Memory B cell (primary cell): ENCODE measurements at regions not wholly inside any gene's neighbourhood (a gene's known extent, or its start where the extent isn't known, plus 50 kb on each side); places are given as distances from the start of the nearest gene placed in this dataset.
"Not testable (repeated sequence)": the region's sequence is repeated elsewhere in the genome, so short reads cannot be mapped to it uniquely, and the experiment has no call there.

Experiments used
- ATAC-seq: fragments of 150-1000 bp; cut with Tn5 transposase; 2 replicates; pipeline ENCODE4 v1.10.0; 2021; ENCODE audit warnings: low read depth, mild to moderate bottlenecking, moderate library complexity
- DNase-seq, 2 donors: peaks; one replicate each; pipeline ENCODE4 v3.0.0; 2022; ENCODE audit warnings: low spot score in 2 of 2
- H3K27ac Mint-ChIP-seq: one replicate; pipeline ENCODE4 v1.8.0; 2022; ENCODE audit warnings: mild to moderate bottlenecking, moderate library complexity, mixed read lengths
- H3K27me3 Mint-ChIP-seq: one replicate; pipeline ENCODE4 v1.8.0; 2022; ENCODE audit warnings: mixed read lengths
- H3K36me3 Mint-ChIP-seq: one replicate; pipeline ENCODE4 v1.8.0; 2022; ENCODE audit warnings: mild to moderate bottlenecking, mixed read lengths
- H3K4me1 Mint-ChIP-seq: one replicate; pipeline ENCODE4 v1.8.0; 2022; ENCODE audit warnings: mixed read lengths
- H3K4me3 Mint-ChIP-seq: one replicate; pipeline ENCODE4 v1.8.0; 2022; ENCODE audit warnings: mild to moderate bottlenecking, moderate library complexity, mixed read lengths
- H3K9me3 Mint-ChIP-seq: one replicate; pipeline ENCODE4 v1.8.0; 2022; ENCODE audit warnings: mixed read lengths

DNA sequence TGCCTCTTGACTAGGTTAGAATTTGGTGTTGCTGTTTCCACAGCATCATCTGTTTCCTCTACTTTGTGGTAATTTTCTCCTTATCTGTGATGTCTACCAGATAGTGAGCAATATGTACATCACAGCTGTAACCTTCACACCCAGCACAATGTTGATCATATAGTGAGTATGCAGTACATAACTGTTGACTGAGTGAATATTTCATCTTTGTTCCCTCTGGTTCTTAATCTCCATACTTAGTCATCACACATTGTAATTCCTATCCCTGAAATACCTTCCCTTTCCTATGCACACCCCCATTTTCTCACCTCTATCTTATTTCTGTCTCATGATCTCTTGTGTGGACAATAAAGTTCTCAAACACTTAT is 115.9 kb downstream of the KIF4B start:
- Mint-ChIP-seq H3K36me3 (no peaks in the 10 kb centered on the region), H3K9me3 (no peaks in the 10 kb centered on the region), H3K4me3 (no peak overlapping the region), H3K4me1 (no peaks in the 10 kb centered on the region), H3K27ac (no peak overlapping the region), H3K27me3 (peaks cover 10% of the 10 kb centered on the region)
- DNase-seq (no peak), ATAC-seq (no peak)

DNA sequence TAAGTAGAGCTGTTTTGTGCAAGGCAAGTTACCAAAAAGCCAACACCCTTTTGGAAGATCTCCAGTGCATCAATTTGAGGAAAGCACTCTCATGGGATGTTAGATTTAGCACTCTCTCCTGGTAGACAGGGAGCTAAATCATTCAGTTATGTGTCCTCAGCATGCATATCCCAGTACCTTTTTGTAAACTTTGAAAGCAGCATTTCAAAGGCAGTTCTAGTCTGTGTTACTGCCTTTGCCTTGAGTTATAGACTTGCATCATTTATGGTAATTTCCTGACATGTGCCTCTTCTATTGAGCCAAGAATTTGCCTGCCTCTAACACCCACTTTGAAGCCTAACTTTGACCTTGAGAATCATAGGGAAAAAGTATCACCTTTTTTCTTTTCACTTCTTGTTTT is 120.6 kb downstream of the KIF4B start:
- ATAC-seq (no peak), DNase-seq (no peak)
- Mint-ChIP-seq H3K4me1 (no peaks in the 10 kb centered on the region), H3K36me3 (no peaks in the 10 kb centered on the region), H3K4me3 (no peak overlapping the region), H3K27ac (no peak overlapping the region), H3K27me3 (peaks cover 6% of the 10 kb centered on the region), H3K9me3 (no peaks in the 10 kb centered on the region)

DNA sequence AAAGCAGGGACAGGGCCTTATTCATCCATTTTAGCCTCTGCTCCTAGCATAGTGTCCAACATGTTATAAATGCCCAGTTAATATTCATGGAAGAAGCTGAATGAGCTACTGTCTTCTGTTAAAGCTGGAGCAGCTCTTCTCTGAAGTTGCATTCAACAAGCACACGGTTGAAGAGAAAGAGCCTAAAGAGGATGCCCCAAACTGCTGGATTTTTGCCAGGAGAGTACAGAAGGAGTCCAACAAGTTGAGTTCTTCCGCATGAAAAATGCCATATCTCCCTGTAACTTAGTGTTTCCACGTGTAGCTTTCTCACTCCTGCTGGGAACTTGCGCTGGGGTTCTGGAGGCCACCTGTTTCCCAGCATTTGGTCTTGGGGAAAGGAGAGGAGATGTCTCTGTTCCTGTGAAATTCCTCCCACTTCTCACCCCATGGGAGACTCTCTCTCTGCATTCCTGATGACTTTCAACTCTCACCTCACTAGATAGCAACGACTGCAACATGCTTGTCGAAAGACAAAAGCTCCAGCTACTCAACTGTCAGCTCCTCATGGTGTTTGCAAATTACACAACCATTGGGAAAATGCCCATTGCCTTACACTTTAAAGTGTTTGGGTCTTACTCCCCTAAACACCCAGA is 122.8 kb downstream of the KIF4B start:
- H3K27me3 Mint-ChIP-seq, result peaks cover 10% of the 10 kb centered on the region
- H3K9me3 Mint-ChIP-seq, result no peaks in the 10 kb centered on the region
- ATAC-seq, result no peak
- H3K4me1 Mint-ChIP-seq, result peaks cover 2% of the 10 kb centered on the region
- no peaks in the 10 kb centered on the region for H3K36me3 Mint-ChIP-seq
- no peak for DNase-seq
- H3K27ac Mint-ChIP-seq, result no peak overlapping the region
- no peak overlapping the region for H3K4me3 Mint-ChIP-seq

DNA sequence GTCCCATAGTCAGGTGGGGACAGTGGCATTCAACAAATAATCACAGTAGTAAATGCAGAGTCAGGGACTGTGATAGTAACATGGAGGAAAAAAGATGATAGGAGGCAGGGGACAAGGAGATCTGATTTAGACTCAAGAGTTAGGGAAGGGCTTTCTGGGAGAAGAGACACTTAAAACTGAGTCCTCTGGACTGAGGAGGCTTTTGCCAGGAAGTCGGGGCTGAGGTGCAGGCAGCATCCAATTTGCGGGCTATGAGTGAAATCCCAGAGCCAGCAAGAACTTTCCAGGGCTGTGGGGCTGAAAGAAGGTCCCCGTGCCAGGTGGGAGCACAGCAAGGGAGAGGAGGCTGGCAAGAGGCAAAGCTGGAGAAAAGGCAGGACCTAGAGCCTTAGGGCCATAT is 124.1 kb downstream of the KIF4B start:
- DNase-seq (no peak), ATAC-seq (no peak)
- Mint-ChIP-seq H3K27me3 (peaks cover 8% of the 10 kb centered on the region), H3K36me3 (no peaks in the 10 kb centered on the region), H3K27ac (no peak overlapping the region), H3K9me3 (no peaks in the 10 kb centered on the region), H3K4me3 (no peak overlapping the region), H3K4me1 (peaks cover 2% of the 10 kb centered on the region)

DNA sequence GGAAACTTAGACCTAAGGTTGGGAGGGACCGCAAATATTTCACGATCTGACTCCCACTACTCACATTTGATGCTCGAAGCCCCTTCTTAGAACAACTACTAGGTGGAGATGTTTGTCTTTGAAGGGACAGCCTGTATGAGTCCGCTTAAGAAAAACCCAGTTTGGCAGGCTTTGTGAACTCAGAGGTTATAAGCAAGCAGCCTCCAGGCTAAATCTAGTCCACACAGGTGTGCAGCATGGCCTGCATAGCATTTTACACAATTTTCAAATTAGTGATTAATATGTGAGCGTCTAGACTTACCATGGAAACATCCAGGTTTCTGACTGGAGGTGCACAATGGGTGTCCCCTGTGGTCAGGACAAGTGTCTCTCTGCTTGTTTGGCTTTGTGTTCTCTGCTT is 127.1 kb downstream of the KIF4B start:
- H3K9me3 Mint-ChIP-seq, result no peaks in the 10 kb centered on the region
- no peak for DNase-seq
- H3K27ac Mint-ChIP-seq, result no peak overlapping the region
- no peak for ATAC-seq
- H3K27me3 Mint-ChIP-seq, result peaks cover 8% of the 10 kb centered on the region
- H3K4me1 Mint-ChIP-seq, result peaks cover 2% of the 10 kb centered on the region
- no peak overlapping the region for H3K4me3 Mint-ChIP-seq
- no peaks in the 10 kb centered on the region for H3K36me3 Mint-ChIP-seq

DNA sequence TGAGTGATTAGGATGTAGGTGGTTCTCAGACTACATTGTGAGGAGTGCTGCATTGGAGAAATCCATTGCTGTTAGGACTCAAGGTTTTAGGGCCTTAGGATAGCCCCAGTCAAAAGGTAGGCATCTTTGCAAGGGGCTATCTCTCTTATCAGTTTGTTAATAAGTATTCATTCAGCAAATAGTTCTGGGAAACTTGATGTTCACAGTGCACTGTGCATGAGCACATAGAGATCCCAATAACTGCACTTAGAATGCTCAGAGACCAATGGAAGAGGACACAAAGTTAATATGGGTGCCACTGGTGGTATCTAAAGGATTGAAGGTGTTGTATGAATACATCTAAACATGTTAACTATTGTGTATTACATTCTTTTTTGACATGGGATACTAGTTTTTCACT is 131.4 kb downstream of the KIF4B start:
- peaks cover 1% of the 10 kb centered on the region for H3K27me3 Mint-ChIP-seq
- H3K9me3 Mint-ChIP-seq, result no peaks in the 10 kb centered on the region
- H3K27ac Mint-ChIP-seq, result no peak overlapping the region

DNA sequence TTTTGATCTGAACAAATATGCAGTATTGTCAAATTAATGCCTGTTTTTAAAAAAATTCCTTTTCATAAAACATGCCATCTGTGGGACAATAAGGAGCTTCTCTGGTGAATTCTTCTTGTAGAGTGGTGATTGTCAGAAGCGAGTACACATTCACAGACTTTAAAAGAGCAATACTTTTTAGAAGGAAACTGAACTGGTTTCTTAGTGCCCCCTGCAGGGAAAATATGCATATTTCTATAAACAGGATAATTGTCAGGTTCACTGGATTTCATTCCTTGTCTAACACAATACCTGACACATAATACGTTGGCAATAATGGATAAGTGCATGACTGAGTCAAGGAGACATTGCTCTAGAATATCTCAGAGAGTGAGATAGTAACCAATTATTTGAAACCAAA is 133.7 kb downstream of the KIF4B start:
- Mint-ChIP-seq H3K9me3 (no peaks in the 10 kb centered on the region), H3K36me3 (no peaks in the 10 kb centered on the region), H3K4me3 (no peak overlapping the region), H3K4me1 (peaks cover 7% of the 10 kb centered on the region), H3K27ac (no peak overlapping the region), H3K27me3 (peaks cover 1% of the 10 kb centered on the region)
- ATAC-seq, result no peak
- DNase-seq, result no peak

More for the DNA sequence above, 131.4 kb downstream of the KIF4B start:
- ATAC-seq (no peak), DNase-seq (no peak)
- peaks cover 2% of the 10 kb centered on the region for H3K4me1 Mint-ChIP-seq
- H3K4me3 Mint-ChIP-seq, result no peak overlapping the region
- no peaks in the 10 kb centered on the region for H3K36me3 Mint-ChIP-seq

DNA sequence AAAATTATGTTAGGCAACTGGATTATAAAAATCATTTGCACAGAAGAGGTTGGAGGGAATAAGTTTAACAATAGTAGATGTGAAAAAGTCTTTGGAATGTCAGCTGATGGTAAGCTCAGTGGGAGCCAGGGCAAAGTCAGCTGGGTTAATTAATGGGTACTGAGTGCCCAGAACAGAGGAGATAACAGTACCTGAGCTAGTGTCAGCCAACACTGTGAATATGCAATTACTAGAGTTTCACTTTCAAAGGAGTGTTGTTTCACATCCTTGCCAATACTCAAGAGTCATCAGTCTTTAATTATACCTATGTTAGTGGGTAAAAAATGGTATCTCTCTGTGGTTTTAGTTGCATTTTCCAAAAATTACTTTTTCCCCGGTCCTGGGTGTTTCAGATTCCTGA is 135.1 kb downstream of the KIF4B start:
- Mint-ChIP-seq H3K36me3 (no peaks in the 10 kb centered on the region), H3K9me3 (no peaks in the 10 kb centered on the region), H3K27me3 (peaks cover 1% of the 10 kb centered on the region), H3K4me3 (no peak overlapping the region), H3K4me1 (peaks cover 7% of the 10 kb centered on the region), H3K27ac (no peak overlapping the region)
- ATAC-seq (no peak), DNase-seq (no peak)

DNA sequence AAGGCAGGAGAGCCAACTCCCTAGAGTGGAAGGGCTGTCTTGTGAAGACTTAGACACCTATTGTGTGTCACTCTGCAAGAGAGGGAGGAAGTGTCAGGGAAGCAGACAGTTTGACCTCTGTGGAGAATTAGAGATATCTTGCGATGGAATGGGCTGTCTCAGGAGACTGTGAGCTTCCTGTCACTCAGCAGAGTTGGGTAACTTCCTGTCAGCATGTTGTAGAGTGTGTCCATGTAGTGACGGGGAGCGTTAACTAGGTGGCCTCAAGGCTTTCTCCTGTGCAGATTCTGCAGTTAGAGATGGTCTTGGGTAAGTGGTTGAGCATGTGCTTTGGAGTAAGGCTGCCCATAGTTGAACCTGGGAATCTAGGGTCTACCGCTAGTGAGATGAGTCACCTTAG is 136.5 kb downstream of the KIF4B start:
- Mint-ChIP-seq H3K27me3 (peaks cover 1% of the 10 kb centered on the region), H3K4me3 (no peak overlapping the region), H3K36me3 (no peaks in the 10 kb centered on the region), H3K27ac (no peak overlapping the region), H3K9me3 (no peaks in the 10 kb centered on the region), H3K4me1 (peaks cover 7% of the 10 kb centered on the region)
- DNase-seq (no peak), ATAC-seq (no peak)

DNA sequence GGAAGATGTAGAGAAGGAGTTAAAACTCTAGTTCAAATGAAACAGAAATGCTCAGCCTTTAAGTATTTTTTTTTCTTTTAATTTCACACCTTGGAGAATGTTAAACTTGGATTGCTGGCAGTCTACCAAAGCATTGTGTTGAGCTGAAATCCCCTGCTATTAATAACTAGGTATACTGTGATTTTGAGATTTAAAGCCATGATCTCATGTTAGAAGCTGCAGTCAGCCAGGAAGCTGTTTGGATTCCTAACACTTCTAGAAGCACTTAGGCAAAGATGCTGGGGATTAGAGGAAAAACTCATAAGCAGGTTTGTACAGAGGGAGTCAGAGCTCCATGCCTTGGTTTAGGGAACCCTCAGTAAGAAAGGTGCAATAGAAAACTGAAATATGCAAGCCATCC is 141.4 kb downstream of the KIF4B start:
- Mint-ChIP-seq H3K4me3 (no peak overlapping the region), H3K27ac (no peak overlapping the region), H3K9me3 (no peaks in the 10 kb centered on the region), H3K4me1 (peaks cover 5% of the 10 kb centered on the region), H3K36me3 (no peaks in the 10 kb centered on the region), H3K27me3 (no peaks in the 10 kb centered on the region)
- DNase-seq (no peak), ATAC-seq (no peak)

DNA sequence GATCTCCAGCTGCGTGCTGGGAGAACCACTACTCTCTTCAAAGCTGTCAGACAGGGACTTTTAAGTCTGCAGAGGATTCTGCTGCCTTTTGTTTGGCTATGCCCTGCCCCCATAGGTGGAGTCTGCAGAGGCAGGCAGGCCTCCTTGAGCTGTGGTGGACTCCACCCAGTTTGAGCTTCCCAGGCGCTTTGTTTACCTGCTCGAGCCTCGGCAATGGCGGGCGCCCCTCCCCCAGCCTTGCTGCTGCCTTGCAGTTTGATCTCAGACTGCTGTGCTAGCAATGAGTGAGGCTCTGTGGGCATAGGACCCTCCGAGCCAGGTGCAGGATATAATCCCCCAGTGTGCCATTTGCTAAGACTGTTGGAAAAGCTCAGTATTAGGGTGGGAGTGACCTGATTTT is 149.5 kb downstream of the KIF4B start:
- H3K4me3 Mint-ChIP-seq, H3K27ac Mint-ChIP-seq, H3K36me3 Mint-ChIP-seq, H3K4me1 Mint-ChIP-seq, DNase-seq, ATAC-seq, H3K9me3 Mint-ChIP-seq: not testable (repeated sequence)
- H3K27me3 Mint-ChIP-seq, result peaks cover 13% of the 10 kb centered on the region

DNA sequence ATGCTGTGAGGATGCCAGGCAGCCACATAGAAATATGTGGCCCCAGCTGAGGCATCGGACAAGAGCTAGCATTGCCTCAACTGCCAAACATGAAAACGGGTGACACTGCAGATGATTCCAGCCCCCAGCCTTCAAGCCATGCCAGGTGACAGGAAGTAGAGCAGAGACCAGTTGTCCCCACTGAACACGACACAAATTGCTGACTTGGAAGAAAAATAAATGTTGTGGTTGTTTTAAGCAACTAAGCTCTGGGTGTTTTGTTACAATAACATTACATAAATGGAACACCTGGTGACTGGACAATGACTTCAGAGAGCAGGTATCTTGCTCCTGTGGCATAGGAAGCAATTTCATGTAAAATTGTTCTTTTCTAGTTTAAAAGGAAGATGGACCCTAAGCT is 154.2 kb downstream of the KIF4B start:
- ATAC-seq, result no peak
- H3K36me3 Mint-ChIP-seq, result no peaks in the 10 kb centered on the region

DNA sequence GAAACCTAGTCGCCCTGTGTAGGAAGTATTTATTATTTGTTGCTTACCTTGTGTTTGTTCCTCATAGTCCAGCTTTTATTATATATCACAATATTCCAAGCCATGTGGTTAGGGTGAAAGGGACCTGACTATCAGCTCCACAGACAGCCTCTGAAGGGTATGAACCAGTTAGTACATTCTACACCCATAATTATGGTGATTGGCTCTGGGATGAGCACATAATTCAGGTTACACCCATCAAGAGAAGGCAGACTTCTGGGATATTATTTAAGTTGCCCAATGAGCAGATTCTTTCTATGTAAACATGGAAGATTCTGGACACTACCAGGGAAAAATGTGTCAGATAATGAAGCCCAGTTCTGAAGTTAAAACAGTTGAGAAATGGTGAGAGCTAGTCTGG is 168.0 kb downstream of the KIF4B start:
- Mint-ChIP-seq H3K4me3 (no peak overlapping the region), H3K27ac (no peak overlapping the region), H3K27me3 (no peaks in the 10 kb centered on the region), H3K4me1 (no peaks in the 10 kb centered on the region), H3K9me3 (peaks cover 13% of the 10 kb centered on the region), H3K36me3 (no peaks in the 10 kb centered on the region)
- DNase-seq (no peak), ATAC-seq (no peak)

More for the DNA sequence above, 154.2 kb downstream of the KIF4B start:
- peaks cover 10% of the 10 kb centered on the region for H3K27me3 Mint-ChIP-seq
- no peak overlapping the region for H3K4me3 Mint-ChIP-seq
- no peak overlapping the region for H3K27ac Mint-ChIP-seq
- H3K4me1 Mint-ChIP-seq, result no peaks in the 10 kb centered on the region
- DNase-seq, result no peak
- peaks cover 4% of the 10 kb centered on the region for H3K9me3 Mint-ChIP-seq

DNA sequence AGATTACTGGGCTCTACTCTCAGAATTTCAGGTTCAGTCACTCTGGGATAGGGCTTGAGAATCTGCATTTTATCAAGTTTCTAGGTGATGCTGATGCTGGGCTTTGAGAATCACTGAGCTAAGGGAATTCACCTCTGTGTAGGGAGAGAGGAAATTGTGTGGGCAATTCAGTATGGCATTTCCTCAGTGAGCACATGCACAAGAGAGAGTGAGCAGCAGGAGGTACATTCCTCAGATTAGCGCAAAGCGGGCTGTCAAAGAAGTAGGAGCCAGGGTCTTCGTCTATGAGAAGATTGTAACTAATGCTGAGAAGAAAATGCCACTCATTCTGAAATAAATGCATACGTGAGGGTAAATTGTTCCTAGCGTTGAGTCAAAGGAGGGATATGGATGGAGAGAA is 175.9 kb downstream of the KIF4B start:
- Mint-ChIP-seq H3K4me3 (no peak overlapping the region), H3K27me3 (peaks cover 10% of the 10 kb centered on the region), H3K36me3 (no peaks in the 10 kb centered on the region), H3K4me1 (no peaks in the 10 kb centered on the region), H3K9me3 (peaks cover 12% of the 10 kb centered on the region), H3K27ac (no peak overlapping the region)
- ATAC-seq (no peak), DNase-seq (no peak)

DNA sequence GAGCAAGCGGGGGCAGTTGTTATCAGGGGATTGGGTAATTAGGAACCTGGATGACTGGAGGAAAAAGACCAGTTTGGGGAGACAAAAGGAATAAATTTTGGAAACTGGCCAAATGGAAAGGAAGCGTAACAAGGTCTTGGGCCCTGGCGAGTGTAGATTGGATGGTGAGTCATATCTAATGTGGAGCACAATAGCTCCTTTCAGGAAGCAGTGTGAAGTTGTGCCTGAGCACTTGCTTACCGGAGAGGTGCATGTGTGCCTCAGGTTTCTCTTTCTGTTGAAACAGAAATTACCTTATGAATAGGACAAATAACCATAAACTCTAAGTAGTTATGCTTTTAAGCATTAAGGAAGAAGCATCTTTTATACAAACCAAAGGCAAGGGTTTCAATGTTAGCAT is 176.4 kb downstream of the KIF4B start:
- Mint-ChIP-seq H3K9me3 (peaks cover 12% of the 10 kb centered on the region), H3K4me1 (no peaks in the 10 kb centered on the region), H3K4me3 (no peak overlapping the region), H3K36me3 (no peaks in the 10 kb centered on the region), H3K27me3 (peaks cover 10% of the 10 kb centered on the region), H3K27ac (no peak overlapping the region)
- DNase-seq, result no peak
- no peak for ATAC-seq
